NK-92 treated with Interleukin-12 subunit alpha and Interleukin-12 subunit beta, amount 100 ng/mL, for 24 hours (cell line): ENCODE measurements at regions not wholly inside any gene's neighbourhood (a gene's known extent, or its start where the extent isn't known, plus 50 kb on each side); places are given as distances from the start of the nearest gene placed in this dataset.
"Not testable (repeated sequence)": the region's sequence is repeated elsewhere in the genome, so short reads cannot be mapped to it uniquely, and the experiment has no call there.

Experiments used
- DNase-seq: peaks from one replicate; lab custom pipeline; 2025; lab: John Stamatoyannopoulos, UW

DNA sequence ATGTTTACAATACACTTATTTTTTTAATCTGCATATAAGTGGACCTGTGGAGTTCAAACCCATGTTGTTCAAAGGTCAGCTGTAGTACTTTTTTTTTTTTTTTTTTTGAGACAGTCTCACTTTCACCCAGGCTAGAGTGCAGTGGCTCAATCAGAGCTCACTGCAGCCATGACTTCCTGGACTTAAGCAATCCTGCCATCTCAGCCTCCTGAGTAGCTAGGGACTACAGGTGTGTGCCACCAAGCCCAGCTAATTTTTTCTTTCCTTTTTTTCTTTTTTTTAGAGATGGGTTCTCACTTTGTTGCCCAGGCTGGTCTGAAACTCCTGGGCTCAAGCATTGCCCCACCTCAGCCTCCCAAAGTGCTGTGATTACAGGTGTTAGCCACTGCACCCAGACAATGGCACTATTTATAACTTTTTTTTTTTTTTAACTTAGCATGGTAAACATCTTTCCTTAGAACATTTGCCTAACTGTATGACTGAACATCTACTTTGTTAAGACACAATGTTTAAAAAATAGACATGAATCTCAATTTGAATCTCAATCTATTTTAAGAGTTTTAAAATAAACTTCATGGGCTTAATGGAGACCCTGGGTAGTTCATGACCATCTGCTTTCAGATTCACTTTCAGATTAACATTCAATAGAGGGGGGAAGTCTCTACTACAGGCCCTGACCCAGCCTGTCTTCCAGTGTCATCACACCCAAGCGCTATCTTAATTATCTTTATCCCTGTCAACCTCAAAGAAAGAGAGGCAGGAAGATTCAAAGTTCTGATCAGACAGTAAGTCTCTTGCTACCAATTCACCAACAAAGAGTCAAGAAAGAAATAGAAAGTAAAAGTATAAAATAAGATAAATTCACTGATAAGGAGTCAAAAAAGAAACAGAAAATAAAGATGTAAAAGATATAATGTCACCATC, 97.7 kb upstream of the DOCK9 start:
- DNase-seq: no peak

DNA sequence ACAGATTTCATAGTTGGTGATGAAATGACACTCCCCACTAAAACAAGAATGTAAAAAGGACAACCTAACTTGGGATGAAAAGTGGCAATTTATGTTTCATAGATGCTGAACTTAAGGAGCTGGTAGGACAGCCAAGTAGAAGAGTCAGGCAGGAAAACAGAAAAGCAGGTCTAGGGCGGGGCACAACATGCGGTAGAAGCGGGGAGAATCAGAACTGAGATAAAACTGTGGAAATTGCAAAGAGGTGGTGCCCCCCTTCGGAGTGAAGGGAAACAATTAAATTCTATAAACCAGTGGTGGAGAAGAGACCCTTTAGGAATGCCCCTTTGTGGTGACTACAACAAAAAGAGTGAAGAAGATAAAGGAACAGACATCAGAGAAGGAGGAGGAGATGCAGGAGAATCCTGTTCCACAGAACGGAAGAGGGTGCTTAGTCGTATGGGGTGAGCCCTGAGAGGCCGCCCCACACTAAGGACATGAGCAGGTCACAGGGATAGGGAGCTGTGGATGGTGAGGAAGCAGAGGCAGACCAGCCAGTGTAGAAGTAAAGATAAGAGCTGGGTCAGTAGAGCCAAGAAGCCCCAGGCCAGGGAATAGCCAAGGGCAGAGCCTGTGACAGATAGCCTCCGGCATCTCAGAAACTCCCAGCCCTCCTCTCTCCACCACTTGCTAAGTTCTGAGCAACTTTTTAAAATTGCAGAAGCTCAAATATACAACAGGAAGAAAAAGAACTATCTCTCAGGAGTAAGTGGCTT, 100.3 kb upstream of the DOCK9 start:
- no peak for DNase-seq

DNA sequence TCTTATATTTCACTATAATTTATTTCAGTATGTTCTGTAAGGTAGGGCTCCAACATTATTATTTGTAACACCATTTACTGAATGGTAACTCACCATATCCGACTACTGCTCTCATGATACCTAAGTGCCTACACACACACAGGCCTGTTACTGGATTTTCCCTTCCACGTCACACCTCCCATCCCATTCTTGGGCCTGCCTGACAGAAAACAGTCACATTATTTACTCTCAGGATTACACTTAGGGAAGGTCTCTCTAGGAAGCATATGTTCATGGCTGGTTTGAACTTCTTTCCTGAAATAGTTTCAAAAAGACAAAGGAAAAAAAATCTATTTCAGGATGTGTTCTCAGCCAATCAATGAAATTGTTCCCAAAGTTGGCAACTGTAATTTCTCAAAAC, 102.3 kb upstream of the DOCK9 start:
- no peak for DNase-seq

DNA sequence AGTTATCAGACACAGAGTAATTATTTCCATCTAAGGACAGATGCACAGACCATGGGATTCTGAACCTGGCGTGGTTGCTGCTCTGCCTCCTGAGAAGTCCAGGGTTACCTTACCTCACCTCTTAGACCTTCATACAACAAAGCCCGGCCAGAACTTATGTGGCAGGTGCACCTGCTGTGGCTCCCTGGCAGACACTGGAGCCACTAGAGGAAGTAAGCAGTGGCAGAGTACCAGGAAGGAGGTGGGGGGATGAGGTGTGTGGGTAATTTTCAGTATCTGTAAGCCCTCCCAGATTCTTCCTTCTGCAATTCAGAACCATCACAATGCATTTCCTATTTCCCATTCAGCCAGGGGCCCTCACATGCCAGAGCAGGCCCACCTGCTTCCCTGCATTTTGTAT, 106.1 kb upstream of the DOCK9 start:
- DNase-seq: no peak

DNA sequence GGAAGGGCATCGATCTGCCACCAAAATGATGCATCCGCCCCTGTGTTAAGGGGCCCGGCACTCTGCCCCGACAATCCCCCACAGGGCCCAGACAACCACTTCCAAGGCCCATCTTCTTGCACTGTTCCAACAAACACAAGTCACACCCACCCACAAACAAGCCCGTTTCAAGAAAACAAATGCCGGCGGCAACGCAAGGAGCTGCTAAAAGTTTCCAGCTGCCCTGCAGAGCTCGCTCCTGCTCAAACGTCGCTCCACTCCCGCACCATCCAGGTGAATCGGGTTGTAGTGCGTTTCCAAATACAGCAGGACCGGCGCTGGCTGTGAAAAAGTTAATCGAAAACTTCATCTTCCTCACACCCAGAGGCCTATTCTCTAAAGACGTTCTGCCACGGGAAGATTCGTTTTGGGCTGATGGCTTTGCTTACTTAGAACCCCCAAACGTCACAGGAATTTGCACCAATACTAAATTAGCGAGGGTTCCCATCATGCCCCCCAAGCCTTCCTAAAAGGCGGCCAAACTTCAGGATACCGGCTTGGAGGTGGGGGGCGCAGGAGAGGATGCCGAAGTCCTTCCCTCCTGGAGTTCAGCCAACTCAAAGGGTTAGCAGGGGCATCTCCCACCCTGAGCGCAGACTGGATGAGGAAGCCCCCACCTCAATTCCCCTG, 107.4 kb upstream of the DOCK9 start:
- no peak for DNase-seq

DNA sequence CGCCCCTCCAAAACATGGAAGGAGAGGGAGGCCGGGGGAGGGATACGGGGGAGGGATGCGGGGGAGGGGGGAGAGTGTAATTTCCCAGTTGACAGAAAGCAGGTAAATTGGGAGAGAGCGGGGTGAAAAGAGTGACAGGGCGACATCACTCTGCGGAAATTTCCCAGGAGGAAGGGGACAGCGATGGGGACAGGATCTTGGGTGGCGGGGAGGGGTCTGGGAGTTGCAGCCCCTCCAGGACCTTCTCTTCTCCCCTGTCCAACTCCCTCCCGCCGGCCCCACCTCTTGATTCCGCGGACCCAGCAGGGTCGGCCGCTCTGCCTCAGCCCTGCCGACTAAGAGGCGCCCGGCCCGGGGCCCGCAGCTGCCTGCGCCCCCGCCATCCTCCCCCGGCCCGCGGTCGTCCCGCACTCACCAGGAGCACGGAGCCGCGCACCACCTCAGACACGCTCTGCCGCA, 108.0 kb upstream of the DOCK9 start:
- no peak for DNase-seq

DNA sequence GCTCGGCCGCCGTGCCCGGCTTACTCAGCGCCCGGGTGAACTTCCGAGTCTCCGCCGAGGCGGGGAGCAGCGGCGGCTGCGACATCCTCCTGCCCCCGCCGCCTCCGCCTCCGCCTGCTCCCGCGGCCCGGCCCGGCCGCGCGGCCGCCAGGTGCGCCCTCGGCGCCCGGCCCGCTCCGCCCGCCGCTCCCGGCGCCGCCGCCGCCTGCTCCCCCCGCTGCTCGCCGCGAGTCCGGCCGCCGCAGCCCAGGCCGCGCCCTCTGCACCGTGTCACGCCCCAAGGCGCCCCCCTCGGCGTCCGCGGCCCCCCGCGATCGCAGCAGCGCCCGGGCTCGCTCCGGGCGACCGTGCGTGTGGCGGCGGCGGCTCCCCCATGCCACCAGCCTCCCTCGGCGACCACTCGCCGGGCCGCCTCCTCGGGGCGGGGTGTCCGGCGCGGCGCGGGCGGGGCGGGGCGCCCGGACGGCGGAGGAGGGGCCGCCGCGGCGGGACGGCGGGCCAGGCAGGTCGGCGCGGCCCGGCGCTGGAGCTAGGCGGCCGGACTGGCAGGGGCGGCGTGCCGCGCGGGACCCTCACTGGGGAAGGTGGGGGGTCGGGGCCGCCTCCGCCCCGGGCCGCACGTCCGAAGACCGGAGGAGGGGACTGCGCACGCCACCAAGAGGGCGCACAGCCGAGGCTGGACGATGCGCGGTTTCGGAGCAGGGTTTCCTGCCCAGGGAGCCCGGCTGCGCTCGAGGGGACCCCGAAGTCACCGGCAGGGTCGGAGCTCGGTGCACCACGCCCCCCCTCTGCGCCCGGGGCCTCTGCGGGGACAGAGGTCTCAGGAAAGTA, 108.6 kb upstream of the DOCK9 start:
- DNase-seq: peak; percentile 59

DNA sequence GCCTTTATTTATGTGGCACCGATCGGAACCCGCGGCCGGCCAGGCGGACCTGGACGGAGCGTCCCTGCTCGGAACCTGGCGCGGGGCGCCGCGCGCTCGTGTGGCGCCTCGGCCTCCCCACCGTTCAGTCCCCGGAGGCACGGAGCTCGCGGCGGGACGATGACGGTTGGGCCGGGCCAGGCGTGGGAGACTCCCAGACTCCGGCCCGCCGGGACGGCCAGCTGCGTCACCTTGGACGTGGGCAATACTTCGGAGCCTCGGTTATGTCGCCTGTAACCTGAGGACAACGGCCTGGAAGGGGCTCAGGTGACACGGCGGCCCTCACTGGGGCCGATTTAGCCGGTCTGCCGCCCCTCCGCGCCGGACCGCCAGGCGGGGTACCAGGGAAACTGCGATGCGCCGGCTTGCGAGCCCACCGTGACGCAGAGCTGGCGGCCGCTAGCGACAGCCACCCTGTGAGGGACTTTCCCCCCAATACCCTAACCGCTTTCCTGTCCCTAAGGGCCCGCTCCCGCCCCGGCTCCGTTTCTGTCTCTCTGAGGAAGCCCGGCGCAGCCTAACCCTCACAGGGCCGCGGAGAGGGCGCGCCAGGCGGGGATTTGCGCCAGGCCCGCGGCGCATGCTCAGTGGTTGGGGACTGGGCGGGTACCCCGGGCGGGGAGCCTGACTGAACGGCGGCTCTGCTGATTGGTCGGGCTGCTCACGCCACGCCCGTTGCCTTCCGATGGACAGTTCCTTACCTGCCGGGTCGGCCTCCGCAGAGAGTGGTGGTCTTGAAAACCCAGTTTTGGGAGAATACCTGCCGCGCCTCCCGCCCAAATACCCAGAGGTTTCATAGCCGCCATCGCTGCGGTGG, 109.5 kb upstream of the DOCK9 start:
- peak; percentile 96 for DNase-seq

DNA sequence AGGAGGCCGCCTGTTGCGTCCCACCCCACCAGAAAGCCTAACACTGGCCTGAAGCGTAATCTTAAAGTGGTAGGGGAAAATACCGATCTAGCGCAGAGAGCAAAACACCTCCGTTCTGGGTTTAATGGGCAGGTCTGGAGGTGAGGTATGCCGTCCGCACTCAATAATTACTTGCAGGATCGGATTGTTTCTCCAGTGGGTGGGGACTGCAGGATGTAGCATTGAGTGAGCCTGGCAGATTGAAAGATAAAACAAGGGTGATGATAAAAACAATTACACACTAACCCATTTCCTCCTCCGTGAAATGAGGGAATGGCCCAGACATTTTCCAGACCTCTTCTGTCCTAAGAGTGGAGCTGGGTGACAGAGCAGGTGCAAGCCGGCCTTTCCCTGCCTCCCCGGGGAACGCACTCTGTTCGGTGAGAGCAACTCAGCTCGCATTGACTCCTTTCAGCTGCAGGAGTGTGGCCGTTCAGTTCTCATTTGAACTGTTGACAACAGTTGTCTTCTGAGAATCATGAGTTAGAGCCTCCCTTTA, 110.2 kb upstream of the DOCK9 start:
- DNase-seq: no peak

DNA sequence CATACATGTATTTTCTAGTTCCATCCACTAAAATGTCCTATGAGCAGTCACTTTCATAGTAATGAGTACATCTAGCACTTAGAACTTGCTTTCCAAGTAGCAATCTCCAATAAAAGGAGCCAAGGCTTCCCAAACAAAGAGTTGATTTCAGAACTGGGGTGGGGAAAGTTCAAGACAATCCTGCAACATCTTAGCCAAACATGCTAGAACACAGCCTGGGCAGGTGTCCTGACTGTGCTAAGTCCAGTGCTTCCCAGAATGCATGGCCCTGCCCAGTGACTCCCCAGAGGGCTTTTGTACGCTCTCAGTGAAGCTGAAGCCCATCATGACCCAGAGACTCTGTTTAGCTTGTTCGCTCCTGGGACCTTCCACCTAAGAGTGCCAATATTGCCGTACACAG, 106.7 kb upstream of the UBAC2 start:
- DNase-seq: no peak

DNA sequence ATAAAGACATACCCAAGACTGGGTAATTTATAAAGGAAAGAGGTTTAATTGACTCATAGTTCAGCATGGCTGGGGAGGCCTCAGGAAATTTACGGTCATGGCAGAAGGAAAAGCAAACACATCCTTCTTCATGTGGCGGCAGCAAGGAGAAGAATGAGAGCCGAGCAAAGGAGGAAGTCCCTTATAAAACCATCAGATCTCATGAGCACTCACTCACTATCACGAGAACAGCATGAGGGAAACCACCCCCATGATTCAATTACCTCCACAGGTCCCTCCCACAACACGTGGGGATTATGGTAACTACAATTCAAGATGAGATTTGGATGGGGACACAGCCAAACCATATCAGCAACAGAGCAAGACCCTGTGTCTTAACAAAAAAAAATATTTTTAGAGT, 98.8 kb upstream of the UBAC2 start:
- DNase-seq: not testable (repeated sequence)

DNA sequence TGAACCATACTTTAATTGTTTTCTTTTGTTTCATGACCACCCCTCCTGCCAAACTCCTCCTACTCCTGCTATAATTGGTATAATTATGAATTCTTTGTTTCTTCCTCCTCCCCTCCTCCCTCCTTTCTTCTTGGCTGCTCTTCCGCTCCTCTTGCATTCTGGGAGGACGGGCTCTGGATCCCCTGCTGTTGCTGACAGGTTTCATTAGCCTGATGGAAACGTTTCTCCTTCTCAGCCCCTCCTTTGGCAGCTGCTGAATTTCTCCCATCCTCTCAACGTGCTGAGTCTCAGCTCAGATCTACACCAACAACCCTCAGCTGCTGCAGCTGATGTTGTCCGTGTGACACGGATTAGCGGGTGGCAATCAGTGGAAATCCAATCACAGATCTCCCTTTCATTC, 97.1 kb upstream of the UBAC2 start:
- DNase-seq: no peak

DNA sequence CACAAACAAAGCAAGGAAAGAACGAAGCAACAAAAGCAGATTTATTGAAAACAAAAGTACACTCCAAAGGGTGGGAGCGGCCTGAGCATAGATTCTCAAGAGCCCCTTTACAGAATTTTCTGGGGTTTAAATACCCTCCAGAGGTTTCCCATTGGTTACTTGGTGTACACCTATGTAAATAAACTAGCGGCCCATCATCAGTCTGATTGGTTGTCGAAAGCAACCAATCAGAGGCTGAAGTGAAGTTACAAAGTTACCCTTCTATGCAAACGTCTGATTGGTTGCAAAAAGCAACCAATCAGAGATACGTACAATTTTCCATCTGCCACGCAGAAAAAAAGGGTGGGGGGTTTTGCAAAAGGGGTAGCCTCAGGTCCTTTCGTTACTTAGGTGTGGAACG, 96.3 kb upstream of the UBAC2 start:
- no peak for DNase-seq

DNA sequence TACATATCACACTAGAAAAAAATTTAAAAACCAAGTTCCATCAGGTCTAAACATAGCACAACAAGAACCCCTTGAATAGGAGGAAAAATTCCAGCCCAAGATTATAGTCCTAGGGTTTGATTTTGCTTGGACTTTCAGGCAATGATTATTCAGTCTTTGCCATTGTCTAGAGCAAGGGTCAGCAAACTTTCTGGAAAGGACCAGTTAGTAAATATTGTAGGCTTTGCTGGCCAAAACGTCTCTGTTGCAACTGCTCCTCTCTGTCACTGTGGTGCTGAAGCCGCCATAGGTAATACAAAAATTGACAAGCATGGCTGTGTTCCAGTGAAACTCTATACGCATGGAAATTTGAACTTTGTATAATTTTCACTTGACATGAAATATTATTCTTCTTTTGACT, 95.5 kb upstream of the UBAC2 start:
- DNase-seq: no peak

DNA sequence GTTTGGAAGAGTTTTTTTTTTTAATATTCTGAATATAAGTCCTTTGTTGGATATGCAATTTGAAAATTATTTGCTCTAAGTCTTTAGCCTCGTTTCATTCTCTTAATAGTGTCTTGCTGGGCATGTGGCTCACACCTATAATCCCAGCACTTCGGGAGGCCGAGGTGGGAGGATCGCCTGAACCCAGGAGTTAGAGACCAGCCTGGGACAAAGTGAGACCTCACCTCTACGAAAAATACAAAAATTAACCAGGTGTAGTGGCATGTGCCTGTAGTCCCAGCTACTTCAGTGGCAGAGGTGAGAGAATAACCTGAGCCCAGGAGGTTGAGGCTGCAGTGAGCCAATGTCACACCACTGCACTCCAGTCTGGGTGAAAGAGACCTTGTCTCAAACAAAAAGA, 87.3 kb upstream of the UBAC2 start:
- DNase-seq: no peak

DNA sequence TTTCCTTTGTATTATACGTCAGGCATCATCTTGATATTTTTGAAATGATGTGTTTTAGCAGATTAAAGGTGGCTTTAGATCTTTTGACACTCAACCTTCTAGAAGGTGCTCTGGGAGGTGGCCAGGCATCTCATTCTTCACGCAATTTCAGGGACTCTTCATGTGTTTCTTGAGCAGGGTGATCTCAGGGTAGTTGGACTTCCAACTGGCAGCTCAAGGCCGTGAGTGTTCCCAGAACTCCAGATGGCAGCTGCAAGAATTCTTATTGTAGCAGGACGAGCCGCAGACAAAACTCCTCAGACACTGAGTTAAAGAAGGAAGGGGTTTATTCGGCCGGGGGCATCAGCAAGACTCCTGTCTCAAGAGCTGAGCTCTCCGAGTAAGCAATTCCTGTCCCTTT, 82.5 kb upstream of the UBAC2 start:
- no peak for DNase-seq

DNA sequence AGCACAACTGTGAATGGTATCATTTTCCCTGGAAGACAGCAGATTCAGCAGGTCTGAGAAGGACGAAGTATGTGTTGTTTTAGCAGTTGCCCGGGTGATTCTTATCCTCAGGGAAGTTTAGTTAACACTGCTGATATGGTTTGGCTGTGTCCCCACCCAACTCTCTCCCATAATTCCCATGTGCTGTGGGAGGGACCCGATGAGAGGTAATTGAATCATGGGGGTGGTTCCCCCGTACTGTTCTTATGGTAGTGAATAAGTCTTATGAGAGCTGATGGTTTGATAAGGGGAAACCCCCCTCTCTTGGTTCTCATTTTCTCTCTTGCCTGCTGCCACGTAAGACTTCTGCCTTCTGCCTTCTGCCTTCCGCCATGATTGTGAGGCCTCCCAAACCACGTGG, 81.0 kb upstream of the UBAC2 start:
- DNase-seq: no peak

DNA sequence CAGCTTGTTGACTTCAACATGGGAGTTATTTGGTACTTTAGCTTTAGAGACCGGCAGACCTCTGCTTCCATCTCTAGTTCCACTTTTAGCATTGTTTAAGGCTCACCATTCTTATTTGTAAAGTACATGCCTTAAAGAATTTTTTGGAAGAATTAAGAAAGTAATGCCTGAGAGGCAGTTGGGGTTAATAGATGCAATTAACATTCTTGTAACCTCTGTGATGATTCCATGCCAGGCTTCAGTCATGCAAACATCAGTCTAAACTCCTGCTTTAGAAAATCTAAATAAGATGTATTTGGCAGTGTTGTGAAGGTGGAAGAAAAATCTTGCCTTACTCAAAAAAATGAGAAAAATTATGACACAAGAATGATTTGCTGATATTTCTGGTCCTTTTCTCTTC, 79.9 kb upstream of the UBAC2 start:
- no peak for DNase-seq

DNA sequence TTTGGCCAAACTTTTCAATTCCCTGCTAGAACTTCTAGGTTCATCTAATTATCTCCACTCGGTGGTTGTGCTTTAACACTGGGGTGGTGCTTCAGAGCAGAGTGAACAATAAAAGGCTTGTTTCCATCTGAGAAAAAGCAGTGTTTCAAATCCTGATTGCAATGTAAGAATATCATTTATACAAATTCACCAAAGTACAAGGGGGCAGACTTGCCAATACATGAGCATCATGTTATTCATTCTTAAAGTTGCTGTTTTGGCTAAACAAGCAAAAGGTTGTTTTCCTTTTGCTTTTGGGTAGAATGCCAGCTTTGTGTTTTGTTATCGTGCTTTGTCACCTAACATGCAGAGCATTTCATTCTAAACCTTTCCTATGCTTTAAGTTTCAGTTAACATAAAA, 78.5 kb upstream of the UBAC2 start:
- no peak for DNase-seq
